HAP-1 (cell line): ENCODE measurements at regions not wholly inside any gene's neighbourhood (a gene's known extent, or its start where the extent isn't known, plus 50 kb on each side); places are given as distances from the start of the nearest gene placed in this dataset.

Experiments used
- DNase-seq, 2 experiments: peaks; one replicate each; pipeline ENCODE4 v3.0.0-alpha.2; 2016 to 2020; ENCODE audit warnings: low spot score in 2 of 2
- H3K27me3 ChIP-seq: fragments of 250-450 bp; sonication (Bioruptor Pico); 2 replicates; pipeline ENCODE4 v1.5.1; 2020; ENCODE audit warnings: low read depth, mild to moderate bottlenecking, moderate library complexity
- H3K36me3 ChIP-seq: fragments of 250-450 bp; sonication (Bioruptor Pico); replicated peaks from 2 replicates; pipeline ENCODE4 v1.5.1; 2020; ENCODE audit warnings: mild to moderate bottlenecking
- H3K4me1 ChIP-seq: fragments of 250-450 bp; sonication (Bioruptor Pico); 2 replicates; pipeline ENCODE4 v1.5.1; 2020; ENCODE audit warnings: mild to moderate bottlenecking
- H3K4me3 ChIP-seq: fragments of 250-450 bp; sonication (Bioruptor Pico); 2 replicates; pipeline ENCODE4 v1.5.1; 2020; ENCODE audit warnings: mild to moderate bottlenecking, moderate library complexity
- H3K9me3 ChIP-seq: fragments of 250-450 bp; sonication (Bioruptor Pico); 2 replicates; pipeline ENCODE4 v1.5.1; 2020; ENCODE audit warnings: mild to moderate bottlenecking, moderate library complexity
- in situ Hi-C: fragments of 300-500 bp; cut with MboI; formaldehyde crosslinking; loops from 3 replicates; pipeline ENCODE4 v1.14.3; 2020; ENCODE audit warnings: low sequenced_read_pairs, inconsistent platforms, mixed read lengths

DNA sequence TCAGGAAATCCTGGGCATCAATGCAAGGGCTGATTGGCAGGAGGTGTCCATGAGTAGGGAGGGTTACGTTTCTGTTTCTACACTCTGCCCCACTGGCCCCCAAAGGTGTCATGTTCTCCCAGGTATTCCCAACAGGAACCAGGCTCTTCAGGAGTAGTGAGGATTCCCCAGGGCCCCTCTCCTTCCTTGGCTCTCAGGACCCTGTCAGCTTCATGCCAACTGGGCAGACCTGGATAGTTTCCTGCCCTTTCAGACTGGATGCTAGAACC is 480.6 kb upstream of the HS6ST1 start:
- Histone ChIP-seq H3K4me3 (no peak overlapping the region), H3K4me1 (no peaks in the 10 kb centered on the region), H3K36me3 (no peaks in the 10 kb centered on the region), H3K9me3 (no peaks in the 10 kb centered on the region), H3K27me3 (no peaks in the 10 kb centered on the region)
- no peak for DNase-seq
- in situ Hi-C loops = no loop called here

- Histone ChIP-seq H3K36me3 (no peaks in the 10 kb centered on the region), H3K9me3 (no peaks in the 10 kb centered on the region), H3K27me3 (no peaks in the 10 kb centered on the region), H3K4me1 (no peaks in the 10 kb centered on the region), H3K4me3 (no peak overlapping the region)
- in situ Hi-C loops = no loop called here
- no peak for DNase-seq
These were observed 481.1 kb upstream of the HS6ST1 start for GRCh38 chr2:128799730-128800129.

DNA sequence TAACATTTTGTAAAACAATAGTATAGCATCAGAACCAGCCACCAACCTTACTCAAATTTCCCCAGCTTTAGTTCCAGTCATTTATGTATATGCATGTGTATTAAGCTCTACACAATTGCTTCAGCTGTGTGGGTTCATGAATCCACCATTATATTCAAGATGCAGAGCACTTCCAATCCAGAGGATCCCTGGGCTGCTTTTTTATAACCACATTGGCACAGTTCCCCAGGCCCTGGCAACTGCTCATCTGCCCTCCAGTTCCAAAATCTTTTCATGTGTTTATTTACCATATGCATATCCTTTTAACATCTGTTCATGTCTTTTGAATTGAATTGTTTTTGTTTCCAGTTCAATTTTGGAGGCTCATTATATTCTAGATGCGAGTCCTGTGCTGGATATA is 482.9 kb upstream of the HS6ST1 start:
- Histone ChIP-seq H3K4me1 (no peaks in the 10 kb centered on the region), H3K36me3 (no peaks in the 10 kb centered on the region), H3K27me3 (no peaks in the 10 kb centered on the region), H3K9me3 (no peaks in the 10 kb centered on the region), H3K4me3 (no peak overlapping the region)
- in situ Hi-C loops = no loop called here
- no peak for DNase-seq

GRCh38 chr2:128803222-128803621 is 484.6 kb upstream of the HS6ST1 start:
- H3K36me3 ChIP-seq = no peaks in the 10 kb centered on the region
- in situ Hi-C loops = no loop called here
- H3K9me3 ChIP-seq = no peaks in the 10 kb centered on the region
- no peak overlapping the region for H3K4me3 ChIP-seq
- H3K27me3 ChIP-seq = no peaks in the 10 kb centered on the region
- no peaks in the 10 kb centered on the region for H3K4me1 ChIP-seq
- no peak for DNase-seq

DNA sequence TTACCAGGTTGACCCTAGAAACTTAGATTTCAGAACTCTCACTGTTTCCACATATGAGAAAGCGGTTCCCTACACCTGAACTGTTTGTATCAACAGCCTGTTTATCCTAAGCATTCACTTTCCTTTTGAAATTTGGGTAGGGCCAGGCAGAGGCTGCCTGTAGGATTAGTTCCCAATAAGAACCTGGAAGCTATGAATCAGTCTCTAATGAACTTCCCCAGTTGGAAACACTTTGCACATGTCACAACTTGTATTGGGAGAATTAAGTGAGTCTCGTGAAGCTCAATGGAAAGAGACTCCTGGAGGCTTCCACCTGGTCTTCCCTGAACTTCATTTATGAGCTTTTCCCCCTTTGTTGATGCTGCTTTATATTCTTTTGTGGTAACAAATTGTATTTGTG is 486.6 kb upstream of the HS6ST1 start:
- H3K27me3 ChIP-seq = no peaks in the 10 kb centered on the region
- H3K4me1 ChIP-seq = no peaks in the 10 kb centered on the region
- in situ Hi-C loops = no loop called here
- H3K36me3 ChIP-seq = no peaks in the 10 kb centered on the region
- H3K4me3 ChIP-seq = no peak overlapping the region
- no peaks in the 10 kb centered on the region for H3K9me3 ChIP-seq
- DNase-seq = no peak

DNA sequence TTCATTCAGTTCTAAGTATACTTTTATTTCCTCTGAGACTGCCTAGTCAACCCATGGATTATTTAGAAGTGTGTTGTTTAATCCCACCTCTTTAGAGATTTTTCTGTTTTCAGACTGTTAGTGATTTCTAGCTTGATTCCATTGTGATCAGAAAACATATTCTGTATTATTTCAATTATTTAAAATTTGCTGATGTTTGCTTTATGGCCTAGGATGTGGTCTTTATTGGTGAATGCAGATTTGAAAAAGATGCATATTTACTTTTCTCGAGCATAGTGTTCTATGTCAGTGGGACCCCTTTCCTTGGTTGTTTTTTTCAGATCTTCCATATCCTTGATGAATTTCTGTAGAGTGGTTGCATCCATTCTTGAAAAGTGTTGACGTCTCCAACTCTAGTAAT is 487.2 kb upstream of the HS6ST1 start:
- no peak for DNase-seq
- Histone ChIP-seq H3K4me3 (no peak overlapping the region), H3K4me1 (no peaks in the 10 kb centered on the region), H3K27me3 (no peaks in the 10 kb centered on the region), H3K9me3 (no peaks in the 10 kb centered on the region), H3K36me3 (no peaks in the 10 kb centered on the region)
- in situ Hi-C loops = no loop called here

- H3K27me3 ChIP-seq = no peaks in the 10 kb centered on the region
- no peaks in the 10 kb centered on the region for H3K4me1 ChIP-seq
- no peaks in the 10 kb centered on the region for H3K9me3 ChIP-seq
- no peak for DNase-seq
- H3K36me3 ChIP-seq = no peaks in the 10 kb centered on the region
- in situ Hi-C loops = no loop called here
- no peak overlapping the region for H3K4me3 ChIP-seq
These were observed 488.6 kb upstream of the HS6ST1 start for GRCh38 chr2:128807317-128807716.

- Histone ChIP-seq H3K27me3 (no peaks in the 10 kb centered on the region), H3K4me1 (no peaks in the 10 kb centered on the region), H3K4me3 (no peak overlapping the region), H3K36me3 (no peaks in the 10 kb centered on the region), H3K9me3 (no peaks in the 10 kb centered on the region)
- DNase-seq = no peak
- in situ Hi-C loops = no loop called here
These were observed 490.0 kb upstream of the HS6ST1 start for GRCh38 chr2:128808462-128809258.

DNA sequence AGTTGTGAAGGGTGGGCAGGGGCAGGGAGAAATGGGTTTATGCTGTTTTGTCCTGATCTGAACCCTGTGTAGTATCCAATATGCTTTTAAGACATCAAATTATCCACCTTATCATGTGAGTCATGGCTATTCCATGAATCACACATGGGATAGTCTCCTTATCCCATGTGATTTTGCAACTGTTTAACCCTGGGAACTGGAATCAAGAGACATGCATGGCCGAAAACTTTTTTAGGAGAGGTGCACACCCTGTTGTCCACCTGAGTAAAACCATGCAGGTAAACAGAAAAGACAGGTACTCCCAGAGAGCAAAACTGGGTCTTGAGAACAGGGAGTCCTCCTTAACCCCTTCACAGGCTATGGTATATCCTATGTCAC is 490.6 kb upstream of the HS6ST1 start:
- no peaks in the 10 kb centered on the region for H3K4me1 ChIP-seq
- no peaks in the 10 kb centered on the region for H3K27me3 ChIP-seq
- H3K36me3 ChIP-seq = no peaks in the 10 kb centered on the region
- no peak for DNase-seq
- H3K4me3 ChIP-seq = no peak overlapping the region
- H3K9me3 ChIP-seq = no peaks in the 10 kb centered on the region
- in situ Hi-C loops = no loop called here

- Histone ChIP-seq H3K9me3 (no peaks in the 10 kb centered on the region), H3K4me3 (no peak overlapping the region)
- in situ Hi-C loops = no loop called here
These were observed 491.2 kb upstream of the HS6ST1 start for GRCh38 chr2:128809880-128810279.

GRCh38 chr2:128812183-128812940 is 493.7 kb upstream of the HS6ST1 start:
- Histone ChIP-seq H3K36me3 (no peaks in the 10 kb centered on the region), H3K4me3 (no peak overlapping the region), H3K27me3 (no peaks in the 10 kb centered on the region), H3K9me3 (no peaks in the 10 kb centered on the region), H3K4me1 (no peaks in the 10 kb centered on the region)
- no peak for DNase-seq
- in situ Hi-C loops = no loop called here

More at GRCh38 chr2:128809880-128810279, 491.2 kb upstream of the HS6ST1 start:
- no peak for DNase-seq
- Histone ChIP-seq H3K4me1 (no peaks in the 10 kb centered on the region), H3K27me3 (no peaks in the 10 kb centered on the region), H3K36me3 (no peaks in the 10 kb centered on the region)

- Histone ChIP-seq H3K4me1 (no peaks in the 10 kb centered on the region), H3K4me3 (no peak overlapping the region), H3K36me3 (no peaks in the 10 kb centered on the region), H3K27me3 (no peaks in the 10 kb centered on the region), H3K9me3 (no peaks in the 10 kb centered on the region)
- no peak for DNase-seq
- in situ Hi-C loops = no loop called here
These were observed 494.8 kb upstream of the HS6ST1 start for GRCh38 chr2:128813352-128814034.

- no peaks in the 10 kb centered on the region for H3K36me3 ChIP-seq
- in situ Hi-C loops = no loop called here
- H3K27me3 ChIP-seq = no peaks in the 10 kb centered on the region
- no peak overlapping the region for H3K4me3 ChIP-seq
- no peaks in the 10 kb centered on the region for H3K9me3 ChIP-seq
- DNase-seq = no peak
- no peaks in the 10 kb centered on the region for H3K4me1 ChIP-seq
These were observed 496.6 kb upstream of the HS6ST1 start for GRCh38 chr2:128815248-128815647.

- no peaks in the 10 kb centered on the region for H3K9me3 ChIP-seq
- in situ Hi-C loops = no loop called here
- H3K4me3 ChIP-seq = no peak overlapping the region
- H3K27me3 ChIP-seq = no peaks in the 10 kb centered on the region
- no peaks in the 10 kb centered on the region for H3K36me3 ChIP-seq
- no peak for DNase-seq
- no peaks in the 10 kb centered on the region for H3K4me1 ChIP-seq
These were observed 498.5 kb upstream of the HS6ST1 start for GRCh38 chr2:128817171-128817570.
